ENCODE measurements at regions not wholly inside any gene's neighbourhood (a gene's known extent, or its start where the extent isn't known, plus 50 kb on each side); places are given as distances from the start of the nearest gene placed in this dataset.

DNA sequence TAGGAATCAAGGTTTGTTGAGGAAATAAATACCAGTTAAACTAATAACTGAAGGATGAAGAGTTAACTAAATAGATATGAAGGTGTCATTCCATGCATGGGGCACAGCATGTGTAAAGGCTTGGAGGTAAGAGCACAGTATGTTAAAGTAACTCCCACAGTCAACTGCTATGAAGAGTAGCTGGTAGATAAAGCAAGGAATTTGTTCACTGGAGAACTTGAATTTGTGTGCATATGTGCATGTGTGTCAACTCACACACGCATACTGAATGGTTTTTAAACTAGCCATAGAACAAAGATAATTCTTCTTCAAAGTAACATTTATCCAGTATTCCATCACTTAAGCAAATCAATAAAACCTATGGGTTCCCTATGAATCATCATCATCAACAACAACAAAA is 135.9 kb downstream of the FAM76B start:
- no peak for DNase-seq (ENCODE audit: low read depth)
- no peak overlapping the region for H3K4me3 ChIP-seq (ENCODE audit: low read depth, low read length)
- TF ChIP-seq CTCF (conservative IDR thresholded peaks at IDR 0.05; ENCODE audit: low read depth, low read length), result no peak

DNA sequence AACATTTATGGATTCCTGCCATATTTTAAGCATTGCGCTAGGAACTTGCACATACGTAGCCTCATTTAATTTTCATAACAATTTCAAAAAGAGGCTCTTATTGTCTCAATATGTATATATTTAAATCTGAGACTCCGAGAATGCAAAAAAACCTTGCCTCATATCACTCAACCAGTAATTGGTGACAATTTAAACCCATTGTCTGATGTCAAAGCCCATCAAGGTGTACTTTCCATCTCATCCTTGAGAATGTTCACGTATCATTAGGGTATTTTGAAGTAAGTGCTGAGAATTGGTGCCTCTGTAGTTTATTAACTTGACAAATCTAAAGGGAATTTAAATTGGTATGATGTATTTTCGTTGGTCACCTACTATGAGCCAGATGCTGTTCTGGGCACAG is 136.5 kb downstream of the FAM76B start:
- H3K4me3 ChIP-seq (ENCODE audit: low read depth, low read length), result no peak overlapping the region
- no peak for TF ChIP-seq CTCF (conservative IDR thresholded peaks at IDR 0.05; ENCODE audit: low read depth, low read length)
- DNase-seq (ENCODE audit: low read depth), result no peak

DNA sequence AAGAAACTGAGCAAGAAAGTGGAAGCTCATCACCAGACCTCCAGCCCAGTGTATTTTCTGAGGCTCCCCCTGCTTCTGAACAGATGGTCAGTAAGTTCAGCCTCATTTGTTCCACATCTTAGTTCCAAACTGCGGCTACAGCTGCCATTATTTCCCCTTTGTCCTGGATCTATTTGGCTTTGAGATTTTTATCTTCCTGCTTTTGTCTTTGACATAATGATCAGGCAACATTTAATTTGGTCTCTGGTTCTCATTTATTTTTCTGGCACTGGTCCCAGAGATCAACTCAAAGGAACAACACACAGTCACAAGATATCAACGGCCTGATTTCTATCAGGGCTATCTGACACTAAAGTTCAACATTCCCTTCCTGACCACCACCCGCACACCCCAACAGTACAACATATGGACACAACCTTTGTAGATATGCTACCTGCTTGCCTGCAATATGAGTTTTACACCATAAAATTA is 137.5 kb downstream of the FAM76B start:
- DNase-seq (ENCODE audit: low read depth), result no peak
- TF ChIP-seq CTCF (conservative IDR thresholded peaks at IDR 0.05; ENCODE audit: low read depth, low read length), result no peak
- no peak overlapping the region for H3K4me3 ChIP-seq (ENCODE audit: low read depth, low read length)

DNA sequence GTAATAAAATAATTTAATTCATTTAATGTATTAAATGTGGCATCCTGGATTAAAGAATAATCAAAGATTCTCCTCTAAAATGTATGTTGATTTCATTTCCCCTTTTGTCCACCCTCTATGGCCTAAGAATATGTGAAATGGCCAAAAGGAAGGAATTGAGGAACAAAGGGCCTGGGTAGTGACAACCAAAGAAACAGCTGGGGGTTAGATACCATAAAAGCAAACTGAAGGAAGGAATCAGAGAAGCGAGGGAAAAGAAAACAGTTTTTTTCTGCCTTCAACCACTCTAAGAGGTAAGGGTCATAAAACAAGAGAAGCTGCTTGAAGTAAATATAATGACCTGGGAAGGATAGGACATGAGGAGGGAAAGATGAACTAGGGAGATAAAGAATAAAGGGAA is 139.3 kb downstream of the FAM76B start:
- no peak overlapping the region for H3K4me3 ChIP-seq (ENCODE audit: low read depth, low read length)
- no peak for DNase-seq (ENCODE audit: low read depth)
- no peak for TF ChIP-seq CTCF (conservative IDR thresholded peaks at IDR 0.05; ENCODE audit: low read depth, low read length)

GRCh38 chr11:95647871-95648270 is 141.7 kb downstream of the FAM76B start:
- no peak for DNase-seq (ENCODE audit: low read depth)
- H3K4me3 ChIP-seq (ENCODE audit: low read depth, low read length), result no peak overlapping the region
- no peak for TF ChIP-seq CTCF (conservative IDR thresholded peaks at IDR 0.05; ENCODE audit: low read depth, low read length)

DNA sequence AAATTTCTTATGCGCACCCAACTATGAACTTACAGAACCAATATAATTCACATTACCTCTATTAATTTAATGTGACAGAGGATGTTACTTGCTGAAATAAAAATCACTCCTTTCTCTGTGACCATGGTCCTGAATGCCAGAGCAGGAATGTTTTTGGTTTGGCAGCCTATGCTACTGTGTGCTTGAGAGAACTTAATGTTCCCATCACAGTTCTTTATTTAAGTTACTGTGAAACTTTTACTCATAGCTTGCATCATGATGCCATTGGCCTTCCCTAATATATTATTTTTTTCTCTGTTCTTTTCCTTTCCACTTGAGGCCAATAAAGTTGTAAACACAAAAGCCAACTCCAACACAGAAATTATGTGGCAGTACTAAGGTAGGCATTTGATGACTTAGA is 142.2 kb downstream of the FAM76B start:
- TF ChIP-seq CTCF (conservative IDR thresholded peaks at IDR 0.05; ENCODE audit: low read depth, low read length), result no peak
- no peak for DNase-seq (ENCODE audit: low read depth)
- no peak overlapping the region for H3K4me3 ChIP-seq (ENCODE audit: low read depth, low read length)

DNA sequence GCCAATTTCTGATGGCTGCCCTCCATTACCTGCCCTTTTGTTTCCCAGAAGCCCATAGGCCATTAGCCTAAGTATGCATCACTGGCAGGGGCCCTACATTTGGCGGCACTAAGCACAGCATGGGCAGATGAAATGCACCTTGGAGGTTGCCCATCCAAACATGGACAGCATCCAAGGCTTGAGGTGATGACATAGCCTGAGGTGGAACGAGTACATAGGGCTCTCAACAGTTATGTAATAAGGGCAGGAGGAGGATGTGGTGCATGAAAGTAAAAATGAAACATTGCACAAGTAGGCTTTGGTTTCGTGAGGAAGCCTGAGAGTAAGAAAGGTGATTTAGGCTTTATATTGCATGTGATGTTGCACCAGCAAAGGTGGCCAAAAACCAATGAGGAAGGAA is 148.1 kb downstream of the FAM76B start:
- no peak for TF ChIP-seq CTCF (conservative IDR thresholded peaks at IDR 0.05; ENCODE audit: low read depth, low read length)
- no peak overlapping the region for H3K4me3 ChIP-seq (ENCODE audit: low read depth, low read length)
- DNase-seq (ENCODE audit: low read depth), result no peak

All from epithelial cell of proximal tubule (primary cell).